ENCODE measurements at regions not wholly inside any gene's neighbourhood (a gene's known extent, or its start where the extent isn't known, plus 50 kb on each side); places are given as distances from the start of the nearest gene placed in this dataset.

GRCh38 chr6:149213829-149214228 lies 103.7 kb upstream of the TAB2 start:
- H3K36me3 Mint-ChIP-seq = no peaks in the 10 kb centered on the region
- no peak for DNase-seq (ENCODE audit: low spot score in 2 of 2, unreplicated experiment in 2 of 2)
- H3K9me3 Mint-ChIP-seq = no peaks in the 10 kb centered on the region
- no peaks in the 10 kb centered on the region for H3K27me3 Mint-ChIP-seq (ENCODE audit: low read depth)
- no peak for TF ChIP-seq CTCF (IDR thresholded peaks at IDR 0.05; ENCODE audit: unreplicated experiment)
- H3K27ac Mint-ChIP-seq = no peak overlapping the region
- H3K4me1 Mint-ChIP-seq = peaks cover 20% of the 10 kb centered on the region
- H3K4me3 Mint-ChIP-seq = no peak overlapping the region

GRCh38 chr6:149216459-149216858 lies 101.1 kb upstream of the TAB2 start:
- H3K4me3 Mint-ChIP-seq = no peak overlapping the region
- H3K9me3 Mint-ChIP-seq = no peaks in the 10 kb centered on the region
- TF ChIP-seq CTCF (IDR thresholded peaks at IDR 0.05; ENCODE audit: unreplicated experiment) = no peak
- H3K27me3 Mint-ChIP-seq (ENCODE audit: low read depth) = no peaks in the 10 kb centered on the region
- DNase-seq (ENCODE audit: low spot score in 2 of 2, unreplicated experiment in 2 of 2) = no peak
- no peaks in the 10 kb centered on the region for H3K36me3 Mint-ChIP-seq
- peaks cover 7% of the 10 kb centered on the region for H3K4me1 Mint-ChIP-seq
- no peak overlapping the region for H3K27ac Mint-ChIP-seq

- TF ChIP-seq CTCF (IDR thresholded peaks at IDR 0.05; ENCODE audit: unreplicated experiment) = no peak
- H3K27ac Mint-ChIP-seq = no peak overlapping the region
- H3K9me3 Mint-ChIP-seq = no peaks in the 10 kb centered on the region
- DNase-seq (ENCODE audit: low spot score in 2 of 2, unreplicated experiment in 2 of 2) = no peak
- no peak overlapping the region for H3K4me3 Mint-ChIP-seq
- peaks cover 8% of the 10 kb centered on the region for H3K4me1 Mint-ChIP-seq
- no peaks in the 10 kb centered on the region for H3K27me3 Mint-ChIP-seq (ENCODE audit: low read depth)
- no peaks in the 10 kb centered on the region for H3K36me3 Mint-ChIP-seq
Observed at GRCh38 chr6:149217466-149217888, 100.0 kb upstream of the TAB2 start.

- no peaks in the 10 kb centered on the region for H3K9me3 Mint-ChIP-seq
- H3K27me3 Mint-ChIP-seq (ENCODE audit: low read depth) = no peaks in the 10 kb centered on the region
Observed at GRCh38 chr6:149218471-149218870, 99.0 kb upstream of the TAB2 start.

GRCh38 chr6:149218915-149219314 lies 98.6 kb upstream of the TAB2 start:
- Mint-ChIP-seq H3K4me1 (peaks cover 21% of the 10 kb centered on the region), H3K27me3 (ENCODE audit: low read depth) (no peaks in the 10 kb centered on the region), H3K27ac (no peak overlapping the region), H3K4me3 (no peak overlapping the region), H3K36me3 (no peaks in the 10 kb centered on the region), H3K9me3 (no peaks in the 10 kb centered on the region)
- no peak for DNase-seq (ENCODE audit: low spot score in 2 of 2, unreplicated experiment in 2 of 2)
- TF ChIP-seq CTCF (IDR thresholded peaks at IDR 0.05; ENCODE audit: unreplicated experiment) = no peak

More at GRCh38 chr6:149218471-149218870, 99.0 kb upstream of the TAB2 start:
- Mint-ChIP-seq H3K27ac (no peak overlapping the region), H3K36me3 (no peaks in the 10 kb centered on the region), H3K4me1 (peaks cover 17% of the 10 kb centered on the region), H3K4me3 (no peak overlapping the region)
- no peak for DNase-seq (ENCODE audit: low spot score in 2 of 2, unreplicated experiment in 2 of 2)
- no peak for TF ChIP-seq CTCF (IDR thresholded peaks at IDR 0.05; ENCODE audit: unreplicated experiment)
